Epithelial cell of proximal tubule (primary cell): ENCODE measurements at regions not wholly inside any gene's neighbourhood (a gene's known extent, or its start where the extent isn't known, plus 50 kb on each side); places are given as distances from the start of the nearest gene placed in this dataset.

Experiments used
- DNase-seq: peaks from one replicate; pipeline ENCODE4 v3.0.0-alpha.2; 2011; ENCODE audit warnings: low read depth
- H3K4me3 ChIP-seq: 2 replicates; pipeline ENCODE4 v1.5.1; 2011; ENCODE audit warnings: low read depth, mild to moderate bottlenecking, low read length
- CTCF ChIP-seq: conservative IDR thresholded peaks from 2 replicates; pipeline ENCODE4 v1.5.1; 2012; ENCODE audit warnings: low read depth, mild to moderate bottlenecking, low read length

- no peak overlapping the region for H3K4me3 ChIP-seq
- no peak for TF ChIP-seq CTCF
- no peak for DNase-seq
These were observed 183.4 kb upstream of the C1orf174 start for GRCh38 chr1:4083231-4084047.

GRCh38 chr1:4084048-4084431 lies 184.0 kb upstream of the C1orf174 start:
- no peak overlapping the region for H3K4me3 ChIP-seq

GRCh38 chr1:4084446-4084845 lies 184.4 kb upstream of the C1orf174 start:
- no peak for TF ChIP-seq CTCF
- H3K4me3 ChIP-seq = no peak overlapping the region
- no peak for DNase-seq

More at GRCh38 chr1:4084048-4084431, 184.0 kb upstream of the C1orf174 start:
- DNase-seq = no peak
- no peak for TF ChIP-seq CTCF

GRCh38 chr1:4084896-4085295 lies 184.8 kb upstream of the C1orf174 start:
- DNase-seq = no peak
- TF ChIP-seq CTCF = no peak

GRCh38 chr1:4085546-4085945 lies 185.5 kb upstream of the C1orf174 start:
- H3K4me3 ChIP-seq = no peak overlapping the region
- no peak for TF ChIP-seq CTCF
- DNase-seq = no peak

More at GRCh38 chr1:4084896-4085295, 184.8 kb upstream of the C1orf174 start:
- H3K4me3 ChIP-seq = no peak overlapping the region

- no peak for TF ChIP-seq CTCF
These were observed 186.2 kb upstream of the C1orf174 start for GRCh38 chr1:4086085-4086850.

More at GRCh38 chr1:4086085-4086850, 186.2 kb upstream of the C1orf174 start:
- no peak overlapping the region for H3K4me3 ChIP-seq
- DNase-seq = no peak
